ENCODE measurements at regions not wholly inside any gene's neighbourhood (a gene's known extent, or its start where the extent isn't known, plus 50 kb on each side); places are given as distances from the start of the nearest gene placed in this dataset.
A peak's percentile ranks its signal among the peaks of the same experiment; 100 is the strongest.

GRCh38 chr12:86376052-86376451 lies 119.9 kb upstream of the MGAT4C start:
- Histone ChIP-seq H3K4me2 (no peak overlapping the region), H4K20me1 (ENCODE audit: low read depth) (no peaks in the 10 kb centered on the region), H3K9me3 (ENCODE audit: low read depth) (no peaks in the 10 kb centered on the region), H3K27me3 (no peaks in the 10 kb centered on the region), H3K4me1 (no peaks in the 10 kb centered on the region), H2AFZ (replicated peaks) (no peak overlapping the region), H3K36me3 (no peaks in the 10 kb centered on the region), H3K79me2 (ENCODE audit: low read depth) (no peaks in the 10 kb centered on the region), H3K9ac (no peak overlapping the region), H3F3A (ENCODE audit: low read depth) (no peaks in the 10 kb centered on the region), H3K4me3 (no peak overlapping the region), H3K27ac (no peak overlapping the region)
- H3K27ac Mint-ChIP-seq = no peak overlapping the region
- no peaks in the 10 kb centered on the region for H3K36me3 Mint-ChIP-seq
- no peak overlapping the region for H3K4me3 Mint-ChIP-seq
- TF ChIP-seq EZH2 (IDR thresholded peaks at IDR 0.05) (no peak), EZH2phosphoT487 (IDR thresholded peaks at IDR 0.05) (no peak)
- TF ChIP-seq, protein P1, sequence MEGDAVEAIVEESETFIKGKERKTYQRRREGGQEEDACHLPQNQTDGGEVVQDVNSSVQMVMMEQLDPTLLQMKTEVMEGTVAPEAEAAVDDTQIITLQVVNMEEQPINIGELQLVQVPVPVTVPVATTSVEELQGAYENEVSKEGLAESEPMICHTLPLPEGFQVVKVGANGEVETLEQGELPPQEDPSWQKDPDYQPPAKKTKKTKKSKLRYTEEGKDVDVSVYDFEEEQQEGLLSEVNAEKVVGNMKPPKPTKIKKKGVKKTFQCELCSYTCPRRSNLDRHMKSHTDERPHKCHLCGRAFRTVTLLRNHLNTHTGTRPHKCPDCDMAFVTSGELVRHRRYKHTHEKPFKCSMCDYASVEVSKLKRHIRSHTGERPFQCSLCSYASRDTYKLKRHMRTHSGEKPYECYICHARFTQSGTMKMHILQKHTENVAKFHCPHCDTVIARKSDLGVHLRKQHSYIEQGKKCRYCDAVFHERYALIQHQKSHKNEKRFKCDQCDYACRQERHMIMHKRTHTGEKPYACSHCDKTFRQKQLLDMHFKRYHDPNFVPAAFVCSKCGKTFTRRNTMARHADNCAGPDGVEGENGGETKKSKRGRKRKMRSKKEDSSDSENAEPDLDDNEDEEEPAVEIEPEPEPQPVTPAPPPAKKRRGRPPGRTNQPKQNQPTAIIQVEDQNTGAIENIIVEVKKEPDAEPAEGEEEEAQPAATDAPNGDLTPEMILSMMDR (IDR thresholded peaks at IDR 0.05) = peak; percentile 29
- no peaks in the 10 kb centered on the region for H3K27me3 Mint-ChIP-seq (ENCODE audit: insufficient read depth, low read depth)
- DNase-seq (ENCODE audit: low spot score) = peak; percentile 40
- no peaks in the 10 kb centered on the region for H3K4me1 Mint-ChIP-seq
- H3K9me3 Mint-ChIP-seq = no peaks in the 10 kb centered on the region

GRCh38 chr12:86373813-86374212 lies 117.6 kb upstream of the MGAT4C start:
- H3K9ac ChIP-seq = no peak overlapping the region
- no peaks in the 10 kb centered on the region for H3K27me3 ChIP-seq
- DNase-seq (ENCODE audit: low spot score) = no peak
- Mint-ChIP-seq H3K4me1 (no peaks in the 10 kb centered on the region), H3K4me3 (no peak overlapping the region), H3K9me3 (no peaks in the 10 kb centered on the region), H3K27me3 (ENCODE audit: insufficient read depth, low read depth) (no peaks in the 10 kb centered on the region), H3K36me3 (no peaks in the 10 kb centered on the region), H3K27ac (no peak overlapping the region)
- no peaks in the 10 kb centered on the region for H3K9me3 ChIP-seq (ENCODE audit: low read depth)
- H3K27ac ChIP-seq = no peak overlapping the region
- no peaks in the 10 kb centered on the region for H3F3A ChIP-seq (ENCODE audit: low read depth)
- H3K4me2 ChIP-seq = no peak overlapping the region
- no peaks in the 10 kb centered on the region for H3K79me2 ChIP-seq (ENCODE audit: low read depth)
- no peaks in the 10 kb centered on the region for H3K36me3 ChIP-seq
- H4K20me1 ChIP-seq (ENCODE audit: low read depth) = no peaks in the 10 kb centered on the region
- peak overlapping the region; percentile 44 for H2AFZ ChIP-seq (replicated peaks)
- no peak overlapping the region for H3K4me3 ChIP-seq
- no peaks in the 10 kb centered on the region for H3K4me1 ChIP-seq
- TF ChIP-seq EZH2 (IDR thresholded peaks at IDR 0.05) (no peak), EZH2phosphoT487 (IDR thresholded peaks at IDR 0.05) (no peak)
- TF ChIP-seq, protein P1 (IDR thresholded peaks at IDR 0.05) = no peak

DNA sequence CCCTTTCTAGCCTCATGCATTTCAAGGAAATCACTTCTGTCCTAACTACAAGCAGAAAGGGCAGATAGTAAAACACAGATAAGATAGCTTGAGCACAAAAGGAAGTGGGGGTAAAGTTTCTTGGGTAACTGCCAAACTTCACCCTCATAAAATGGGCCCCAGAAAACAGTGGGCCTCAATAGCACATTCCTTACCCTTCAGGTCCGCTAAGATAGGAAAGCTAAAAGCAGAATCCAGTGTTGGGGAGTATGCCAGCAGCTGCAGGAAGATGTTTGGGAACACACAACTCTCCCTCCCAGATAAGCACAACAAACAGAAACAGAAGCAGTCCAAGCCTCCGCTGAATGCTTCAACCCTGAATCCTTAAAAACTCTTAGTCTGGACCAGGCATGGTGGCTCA lies 110.9 kb upstream of the MGAT4C start:
- H3K27ac Mint-ChIP-seq = no peak overlapping the region
- no peaks in the 10 kb centered on the region for H3K27me3 Mint-ChIP-seq (ENCODE audit: insufficient read depth, low read depth)
- no peak overlapping the region for H3K4me3 Mint-ChIP-seq
- peaks cover 7% of the 10 kb centered on the region for H3K4me1 Mint-ChIP-seq
- Histone ChIP-seq H3F3A (ENCODE audit: low read depth) (no peaks in the 10 kb centered on the region), H2AFZ (replicated peaks) (no peak overlapping the region), H3K4me1 (no peaks in the 10 kb centered on the region), H3K36me3 (no peaks in the 10 kb centered on the region), H3K27me3 (no peaks in the 10 kb centered on the region), H4K20me1 (ENCODE audit: low read depth) (no peaks in the 10 kb centered on the region), H3K9me3 (ENCODE audit: low read depth) (no peaks in the 10 kb centered on the region), H3K4me3 (no peak overlapping the region), H3K4me2 (no peak overlapping the region), H3K9ac (no peak overlapping the region), H3K27ac (no peak overlapping the region), H3K79me2 (ENCODE audit: low read depth) (no peaks in the 10 kb centered on the region)
- H3K36me3 Mint-ChIP-seq = no peaks in the 10 kb centered on the region
- TF ChIP-seq, protein P1 (IDR thresholded peaks at IDR 0.05) = no peak
- TF ChIP-seq EZH2phosphoT487 (IDR thresholded peaks at IDR 0.05) (no peak), EZH2 (IDR thresholded peaks at IDR 0.05) (no peak)
- no peaks in the 10 kb centered on the region for H3K9me3 Mint-ChIP-seq
- no peak for DNase-seq (ENCODE audit: low spot score)
